GM12864 (cell line): ENCODE measurements at regions not wholly inside any gene's neighbourhood (a gene's known extent, or its start where the extent isn't known, plus 50 kb on each side); places are given as distances from the start of the nearest gene placed in this dataset.

Experiments
- DNase-seq: peaks from one replicate; pipeline ENCODE4 v3.0.0-alpha.2; 2011; ENCODE audit warnings: low read depth
- H3K4me3 ChIP-seq: 2 replicates; pipeline ENCODE4 v1.5.1; 2011; ENCODE audit warnings: mild to moderate bottlenecking, low read depth, low read length, control low read depth
- CTCF ChIP-seq: IDR thresholded peaks from 2 replicates; pipeline ENCODE4 v1.5.1; 2011; ENCODE audit warnings: low read depth, mild to moderate bottlenecking, moderate library complexity, low read length, control low read depth, inconsistent platforms; ENCODE audit errors: missing control alignments

GRCh38 chr1:243916160-243916559 is 66.1 kb upstream of the AKT3 start:
- no peak overlapping the region for H3K4me3 ChIP-seq
- TF ChIP-seq CTCF: no peak
- DNase-seq: no peak

- no peak for DNase-seq
- no peak overlapping the region for H3K4me3 ChIP-seq
- no peak for TF ChIP-seq CTCF
Measured at GRCh38 chr1:243912347-243912746, 62.3 kb upstream of the AKT3 start.

DNA sequence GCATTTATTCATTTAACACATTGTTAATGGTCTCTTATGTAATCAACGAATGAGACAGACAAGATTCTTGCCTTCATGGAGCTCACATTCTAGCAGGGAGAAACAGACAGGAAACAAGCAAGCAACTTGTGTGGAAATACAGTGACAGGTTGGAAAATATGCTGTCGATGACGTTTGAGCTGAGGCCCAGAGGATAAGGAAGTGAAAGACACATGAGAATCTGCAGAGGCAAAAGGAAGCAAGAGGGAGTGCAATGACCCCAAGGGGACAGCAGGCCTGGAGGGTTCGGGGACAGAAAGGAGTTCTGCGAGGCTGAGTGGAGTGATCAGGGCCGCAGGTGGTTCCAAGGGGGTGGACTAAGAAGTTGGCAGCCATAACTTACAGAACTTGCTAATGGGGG is 60.6 kb upstream of the AKT3 start:
- peak; percentile 4 for DNase-seq
- H3K4me3 ChIP-seq: no peak overlapping the region
- TF ChIP-seq CTCF: no peak

DNA sequence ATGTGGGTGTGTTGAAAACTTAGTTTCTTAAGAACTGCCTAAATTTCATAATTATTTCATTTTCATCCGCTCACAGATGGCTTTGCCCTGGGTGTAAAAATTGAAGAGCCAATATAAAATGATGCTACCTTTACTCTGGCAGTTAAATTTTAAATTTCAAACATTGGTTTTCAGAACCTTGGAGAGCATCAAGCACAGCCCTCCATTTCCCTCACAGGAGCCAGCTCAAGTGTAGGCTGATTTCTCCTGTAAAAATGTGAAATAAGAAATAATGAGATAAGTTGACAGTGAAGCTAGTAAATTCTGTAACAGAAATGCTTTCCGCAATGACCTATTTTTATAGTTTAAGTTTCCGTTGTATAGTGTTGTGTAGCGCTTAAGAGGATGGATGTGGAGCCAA is 53.9 kb upstream of the AKT3 start:
- TF ChIP-seq CTCF: no peak
- no peak for DNase-seq
- no peak overlapping the region for H3K4me3 ChIP-seq

DNA sequence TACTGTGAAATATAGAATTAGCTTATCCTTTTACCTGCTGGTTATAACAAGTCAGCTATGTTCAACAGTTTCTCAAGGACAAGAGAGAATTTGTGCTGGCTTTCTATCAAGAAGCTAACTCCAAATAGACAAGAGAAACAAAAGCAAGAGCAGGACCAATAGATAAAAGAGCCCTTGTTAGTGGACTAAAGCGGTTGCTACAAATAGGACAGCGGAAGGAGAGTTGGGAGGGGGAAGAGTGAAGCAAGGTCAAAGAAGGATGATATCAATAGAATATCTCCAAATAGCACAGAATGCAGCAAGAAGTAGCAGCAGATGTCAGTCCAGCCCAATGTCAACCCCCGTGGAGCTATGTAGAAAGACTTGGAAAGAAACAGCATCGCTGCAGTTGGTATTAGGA is 53.0 kb upstream of the AKT3 start:
- H3K4me3 ChIP-seq: no peak overlapping the region
- DNase-seq: no peak
- no peak for TF ChIP-seq CTCF

DNA sequence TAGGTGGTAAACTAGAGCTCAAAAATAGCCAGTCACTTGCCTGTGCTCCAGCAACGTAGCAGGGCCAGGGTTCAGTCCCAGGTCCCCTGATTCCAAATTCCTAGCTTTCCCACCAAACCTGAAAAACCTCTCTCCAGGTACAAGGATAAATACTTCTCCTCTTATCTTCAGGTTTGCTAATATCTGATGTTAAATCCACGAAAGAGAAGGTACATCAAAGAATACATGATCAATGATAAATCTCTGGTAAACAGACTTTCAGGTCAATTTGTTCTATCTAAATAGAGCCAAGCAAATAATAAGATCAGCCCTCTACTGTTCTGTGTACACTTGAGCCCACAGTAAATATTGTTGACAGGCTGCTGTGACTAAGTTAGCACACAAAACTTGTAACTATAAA is 52.1 kb upstream of the AKT3 start:
- DNase-seq: no peak
- no peak for TF ChIP-seq CTCF
- H3K4me3 ChIP-seq: no peak overlapping the region
